B cell (primary cell): ENCODE measurements at regions not wholly inside any gene's neighbourhood (a gene's known extent, or its start where the extent isn't known, plus 50 kb on each side); places are given as distances from the start of the nearest gene placed in this dataset.

Experiments used
- ATAC-seq: fragments of 200-7000 bp; cut with Tn5 transposase; one replicate; pipeline ENCODE4 v1.10.0; 2021; ENCODE audit warnings: low read depth, mild to moderate bottlenecking, moderate number of reproducible peaks, moderate library complexity
- CTCF ChIA-PET: fragments of 350-600 bp; sonication (Branson Sonifier 250); formaldehyde crosslinking; loops from one replicate; lab custom pipeline; 2021; ENCODE audit warnings: antibody characterized with exemption, inconsistent platforms; lab: Charles Lee
- POLR2A ChIA-PET: fragments of 350-600 bp; sonication (Branson Sonifier 250); formaldehyde crosslinking; loops from one replicate; lab custom pipeline; 2021; ENCODE audit warnings: antibody characterized with exemption; lab: Charles Lee
- DNase-seq: peaks from one replicate; pipeline ENCODE4 v3.0.0; 2013
- H2AFZ ChIP-seq: 2 replicates; pipeline ENCODE4 v1.6.1; 2012; ENCODE audit warnings: mild to moderate bottlenecking, low read depth, low read length; ENCODE audit not compliant: insufficient read depth, poor library complexity, severe bottlenecking
- H3K27ac ChIP-seq, 2 donors: 1 replicate in 1 of 2; 2 replicates in 1 of 2; pipeline ENCODE4 v1.5.1; 2012 to 2013; ENCODE audit warnings: low read length in 2 of 2, mild to moderate bottlenecking in 2 of 2, moderate library complexity in 1 of 2
- H3K27me3 ChIP-seq, 4 experiments: fragments of 200-600 bp in 1 of 4; sonication (generic) in 1 of 4; replicated peaks in 1 of 4; 1 replicate in 2 of 4; 2 replicates in 2 of 4; pipeline versions ENCODE4 v1.6.1 to v1.7.0; 2013 to 2016; ENCODE audit warnings: low read length in 3 of 4, mild to moderate bottlenecking in 2 of 4, mixed read lengths in 1 of 4, moderate library complexity in 1 of 4; ENCODE audit not compliant: insufficient read depth in 4 of 4, control insufficient read depth in 3 of 4; ENCODE audit errors: control extremely low read depth in 1 of 4
- H3K36me3 ChIP-seq, 2 experiments: replicated peaks in 1 of 2; 1 replicate in 1 of 2; 2 replicates in 1 of 2; pipeline versions ENCODE4 v1.6.1 to v1.7.1; 2013; ENCODE audit warnings: low read length in 1 of 2; ENCODE audit not compliant: insufficient read depth in 2 of 2, control insufficient read depth in 1 of 2; ENCODE audit errors: control extremely low read depth in 1 of 2, extremely low read depth in 1 of 2
- H3K4me1 ChIP-seq, 2 donors: fragments of 200-600 bp in 1 of 2; sonication (generic) in 1 of 2; 1 replicate in 1 of 2; 2 replicates in 1 of 2; pipeline versions ENCODE4 v1.5.1 to v1.6.1; 2013 to 2017; ENCODE audit warnings: low read length in 2 of 2; ENCODE audit not compliant: control insufficient read depth in 2 of 2, insufficient read depth in 2 of 2
- H3K4me2 ChIP-seq: replicated peaks from 2 replicates; pipeline ENCODE3; 2012; ENCODE audit warnings: mild to moderate bottlenecking, low read depth, low read length; ENCODE audit not compliant: poor library complexity, severe bottlenecking
- H3K4me3 ChIP-seq, 5 experiments: fragments of 200-600 bp in 1 of 5; sonication (generic) in 1 of 5; 1 replicate in 3 of 5; 2 replicates in 2 of 5; pipeline versions ENCODE4 v1.5.1 to v1.7.0; 2011 to 2016; ENCODE audit warnings: low read length in 4 of 5, mild to moderate bottlenecking in 4 of 5, low read depth in 2 of 5, control low read depth in 1 of 5, moderate library complexity in 1 of 5; ENCODE audit not compliant: insufficient read depth in 1 of 5; ENCODE audit errors: control extremely low read depth in 1 of 5, extremely low read depth in 1 of 5
- H3K79me2 ChIP-seq: fragments of 200-600 bp; sonication (generic); one replicate; pipeline ENCODE4 v1.6.0; 2016; ENCODE audit warnings: low read length; ENCODE audit not compliant: control insufficient read depth, insufficient read depth
- H3K9ac ChIP-seq: fragments of 200-600 bp; sonication (generic); 2 replicates; pipeline ENCODE4 v1.6.1; 2017; ENCODE audit warnings: mild to moderate bottlenecking, low read length, moderate library complexity
- H3K9me3 ChIP-seq, 3 donors: one replicate each; pipeline versions ENCODE4 v1.6.1 to v1.7.1; 2013; ENCODE audit warnings: low read length in 2 of 3; ENCODE audit not compliant: control insufficient read depth in 2 of 3, insufficient read depth in 1 of 3; ENCODE audit errors: control extremely low read depth in 1 of 3
- H4K20me1 ChIP-seq: 2 replicates; pipeline ENCODE4 v1.6.0; 2012; ENCODE audit warnings: mild to moderate bottlenecking, low read length; ENCODE audit not compliant: insufficient read depth, control insufficient read depth, poor library complexity, severe bottlenecking
- H3K27ac Mint-ChIP-seq: one replicate; pipeline ENCODE4 v1.8.0; 2021; ENCODE audit warnings: mixed read lengths
- H3K27me3 Mint-ChIP-seq: one replicate; pipeline ENCODE4 v1.8.0; 2021; ENCODE audit warnings: mixed read lengths
- H3K4me1 Mint-ChIP-seq: one replicate; pipeline ENCODE4 v1.8.0; 2021; ENCODE audit warnings: mixed read lengths
- H3K4me3 Mint-ChIP-seq: one replicate; pipeline ENCODE4 v1.8.0; 2021; ENCODE audit warnings: mixed read lengths
- H3K9me3 Mint-ChIP-seq: one replicate; pipeline ENCODE4 v1.8.0; 2022; ENCODE audit warnings: mixed read lengths; ENCODE audit not compliant: insufficient read depth
- EZH2 ChIP-seq: IDR thresholded peaks from 2 replicates; pipeline ENCODE4 v1.6.1; 2012; ENCODE audit warnings: borderline replicate concordance, low read depth, mild to moderate bottlenecking, moderate library complexity, low read length; ENCODE audit not compliant: insufficient read depth, poor library complexity, severe bottlenecking
- WGBS: methylation state at CpG from one replicate; pipeline ENCODE4 v1.1.5; 2013; ENCODE audit warnings: missing lambda C conversion rate; ENCODE audit not compliant: insufficient coverage; 5-methylcytosine and 5-hydroxymethylcytosine counted together
- intact Hi-C: fragments of 100-400 bp; cut with micrococcal nuclease; formaldehyde crosslinking; loops from one replicate; pipeline ENCODE4 v1.10.0; 2022
- TF ChIP-seq, protein P1 (sequence below): fragments of 200-600 bp; IDR thresholded peaks from one replicate; pipeline ENCODE4 v1.8.0; 2022; ENCODE audit warnings: antibody characterized with exemption, mild to moderate bottlenecking

DNA sequence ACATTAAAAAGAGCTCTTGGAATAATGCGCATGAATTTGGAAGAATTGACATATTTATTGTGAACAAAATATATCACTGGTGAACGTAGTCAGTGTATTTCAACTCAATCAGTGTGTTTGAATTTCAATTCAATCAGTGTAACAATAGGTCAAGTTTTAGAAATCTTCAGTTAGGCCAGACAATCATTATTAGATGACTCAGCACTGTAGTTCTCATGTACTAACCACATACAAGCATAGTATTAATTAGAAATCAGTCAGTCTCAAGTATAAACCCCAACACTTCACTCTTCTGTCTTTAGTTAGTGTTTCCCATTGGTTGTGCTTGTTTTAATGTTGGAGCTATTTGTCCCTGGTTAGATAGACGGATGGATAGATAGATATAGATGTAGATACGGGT is 1247.9 kb downstream of the NXPH1 start:
- no peaks in the 10 kb centered on the region for H3K27me3 Mint-ChIP-seq
- ChIA-PET CTCF (no interaction called here), POLR2A (no interaction called here)
- intact Hi-C loops = no loop called here
- ATAC-seq (no peak), DNase-seq (no peak)
- H3K9me3 ChIP-seq = no peaks in the 10 kb centered on the region
- no peaks in the 10 kb centered on the region for H3K36me3 ChIP-seq
- H3K27me3 ChIP-seq = no peaks in the 10 kb centered on the region
- no peak overlapping the region for H3K4me2 ChIP-seq
- H3K27ac ChIP-seq = no peak overlapping the region
- no peaks in the 10 kb centered on the region for H3K4me1 ChIP-seq
- H3K4me3 ChIP-seq = no peak overlapping the region
- no peaks in the 10 kb centered on the region for H3K4me1 Mint-ChIP-seq
- TF ChIP-seq EZH2 = no peak
- TF ChIP-seq, protein P1, sequence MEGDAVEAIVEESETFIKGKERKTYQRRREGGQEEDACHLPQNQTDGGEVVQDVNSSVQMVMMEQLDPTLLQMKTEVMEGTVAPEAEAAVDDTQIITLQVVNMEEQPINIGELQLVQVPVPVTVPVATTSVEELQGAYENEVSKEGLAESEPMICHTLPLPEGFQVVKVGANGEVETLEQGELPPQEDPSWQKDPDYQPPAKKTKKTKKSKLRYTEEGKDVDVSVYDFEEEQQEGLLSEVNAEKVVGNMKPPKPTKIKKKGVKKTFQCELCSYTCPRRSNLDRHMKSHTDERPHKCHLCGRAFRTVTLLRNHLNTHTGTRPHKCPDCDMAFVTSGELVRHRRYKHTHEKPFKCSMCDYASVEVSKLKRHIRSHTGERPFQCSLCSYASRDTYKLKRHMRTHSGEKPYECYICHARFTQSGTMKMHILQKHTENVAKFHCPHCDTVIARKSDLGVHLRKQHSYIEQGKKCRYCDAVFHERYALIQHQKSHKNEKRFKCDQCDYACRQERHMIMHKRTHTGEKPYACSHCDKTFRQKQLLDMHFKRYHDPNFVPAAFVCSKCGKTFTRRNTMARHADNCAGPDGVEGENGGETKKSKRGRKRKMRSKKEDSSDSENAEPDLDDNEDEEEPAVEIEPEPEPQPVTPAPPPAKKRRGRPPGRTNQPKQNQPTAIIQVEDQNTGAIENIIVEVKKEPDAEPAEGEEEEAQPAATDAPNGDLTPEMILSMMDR = no peak
- H3K27ac Mint-ChIP-seq = no peak overlapping the region
- no peak overlapping the region for H3K9ac ChIP-seq
- peaks cover 2% of the 10 kb centered on the region for H3K9me3 Mint-ChIP-seq
- no peaks in the 10 kb centered on the region for H4K20me1 ChIP-seq
- H3K4me3 Mint-ChIP-seq = no peak overlapping the region
- no peaks in the 10 kb centered on the region for H3K79me2 ChIP-seq
- WGBS = no CpG with 5 or more reads among the region's 4 CpGs
- no peak overlapping the region for H2AFZ ChIP-seq

DNA sequence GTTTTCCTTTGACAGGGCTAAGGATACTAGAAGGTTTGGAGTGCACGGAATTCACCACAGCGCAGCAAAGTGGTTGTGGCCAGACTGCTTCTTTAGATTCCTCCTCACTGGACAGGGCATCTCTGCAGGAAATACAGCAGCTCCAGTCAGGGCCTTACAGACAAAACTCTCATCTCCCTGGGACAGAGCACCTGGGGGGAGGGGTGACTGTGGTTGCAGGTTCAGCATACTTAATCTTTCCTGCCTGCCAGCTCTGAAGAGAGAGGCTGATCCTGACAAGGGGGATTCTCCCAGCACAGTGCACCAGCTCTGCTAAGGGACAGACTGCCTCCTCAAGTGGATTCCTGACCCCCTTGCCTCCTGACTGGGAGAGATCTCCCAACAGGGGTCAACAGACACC is 1257.9 kb downstream of the NXPH1 start:
- ChIA-PET POLR2A (no interaction called here), CTCF (no interaction called here)
- intact Hi-C loops = no loop called here
- Histone ChIP-seq H3K36me3 (no peaks in the 10 kb centered on the region), H3K9me3 (peaks cover 0 to 20% (median 0%) of the 10 kb centered on the region in 3 donors), H4K20me1 (no peaks in the 10 kb centered on the region), H3K4me3 (no peak overlapping the region), H3K9ac (no peak overlapping the region), H3K79me2 (no peaks in the 10 kb centered on the region), H3K27me3 (no peaks in the 10 kb centered on the region), H3K27ac (no peak overlapping the region), H2AFZ (no peak overlapping the region), H3K4me2 (no peak overlapping the region), H3K4me1 (no peaks in the 10 kb centered on the region)
- ATAC-seq (no peak), DNase-seq (no peak)
- no CpG with 5 or more reads among the region's 2 CpGs for WGBS
- Mint-ChIP-seq H3K4me3 (no peak overlapping the region), H3K27ac (no peak overlapping the region), H3K4me1 (no peaks in the 10 kb centered on the region), H3K27me3 (no peaks in the 10 kb centered on the region), H3K9me3 (peaks cover 2% of the 10 kb centered on the region)
- TF ChIP-seq EZH2 = no peak
- TF ChIP-seq, protein P1 = no peak
